Hypothalamus (tissue), 51 donors: ENCODE measurements at regions not wholly inside any gene's neighbourhood (a gene's known extent, or its start where the extent isn't known, plus 50 kb on each side); places are given as distances from the start of the nearest gene placed in this dataset.
"Not testable (repeated sequence)": the region's sequence is repeated elsewhere in the genome, so short reads cannot be mapped to it uniquely, and the experiment has no call there.

Source experiments
- DNase-seq, 51 donors: peaks; one replicate each; lab custom pipeline; 2025; lab: John Stamatoyannopoulos, UW

- no peak for DNase-seq
These were observed 574.0 kb downstream of the NTRK3 start for GRCh38 chr15:87682527-87682926.

GRCh38 chr15:87681104-87681503 lies 575.4 kb downstream of the NTRK3 start:
- DNase-seq: no peak

- no peak for DNase-seq
These were observed 576.3 kb downstream of the NTRK3 start for GRCh38 chr15:87680208-87680607.

- DNase-seq: no peak
These were observed 581.3 kb downstream of the NTRK3 start for GRCh38 chr15:87675271-87675670.

- peak in 14 of 51 donors; percentile 0 to 23 (median 4) for DNase-seq
These were observed 583.9 kb downstream of the NTRK3 start for GRCh38 chr15:87672309-87673288.

- DNase-seq: no peak
These were observed 585.2 kb downstream of the NTRK3 start for GRCh38 chr15:87671289-87671688.

GRCh38 chr15:87669846-87670245 lies 586.7 kb downstream of the NTRK3 start:
- no peak for DNase-seq

GRCh38 chr15:87668768-87669564 lies 587.6 kb downstream of the NTRK3 start:
- not testable (repeated sequence) for DNase-seq

- no peak for DNase-seq
These were observed 588.9 kb downstream of the NTRK3 start for GRCh38 chr15:87667643-87668042.

GRCh38 chr15:87662575-87662974 lies 594.0 kb downstream of the NTRK3 start:
- DNase-seq: no peak

GRCh38 chr15:87661454-87662355 lies 594.8 kb downstream of the NTRK3 start:
- no peak for DNase-seq

GRCh38 chr15:87660251-87661129 lies 596.0 kb downstream of the NTRK3 start:
- no peak for DNase-seq

GRCh38 chr15:87656372-87656771 lies 600.2 kb downstream of the NTRK3 start:
- no peak for DNase-seq

GRCh38 chr15:87653646-87654045 lies 602.9 kb downstream of the NTRK3 start:
- no peak for DNase-seq

- DNase-seq: no peak
These were observed 607.4 kb downstream of the NTRK3 start for GRCh38 chr15:87649175-87649574.

- no peak for DNase-seq
These were observed 608.3 kb downstream of the NTRK3 start for GRCh38 chr15:87648278-87648677.

- no peak for DNase-seq
These were observed 610.8 kb downstream of the NTRK3 start for GRCh38 chr15:87645723-87646122.

GRCh38 chr15:87642997-87643396 lies 613.5 kb downstream of the NTRK3 start:
- DNase-seq: not testable (repeated sequence)

- DNase-seq: no peak
These were observed 617.1 kb downstream of the NTRK3 start for GRCh38 chr15:87639305-87640011.
